ENCODE measurements at regions not wholly inside any gene's neighbourhood (a gene's known extent, or its start where the extent isn't known, plus 50 kb on each side); places are given as distances from the start of the nearest gene placed in this dataset.

DNA sequence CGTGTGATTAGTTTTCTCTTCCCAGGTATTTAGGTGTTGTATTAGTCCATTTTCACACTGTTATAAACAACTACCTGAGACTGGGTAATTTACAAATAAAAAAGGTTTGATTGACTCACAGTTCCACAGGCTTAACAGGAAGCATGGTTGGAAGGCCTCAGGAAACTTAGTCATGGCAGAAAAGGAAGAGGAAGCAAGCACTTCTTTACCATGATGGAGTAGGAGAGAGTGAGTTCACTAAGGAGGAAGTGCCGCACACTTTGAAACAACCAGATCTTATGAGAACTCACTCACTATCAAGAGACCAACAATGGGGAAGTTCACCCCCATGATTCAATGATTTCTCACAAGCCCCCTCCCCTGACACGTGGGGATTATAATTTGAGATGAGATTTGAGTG lies 1343.7 kb upstream of the GOT2 start:
- no peak for TF ChIP-seq GATA3 (IDR thresholded peaks at IDR 0.05; ENCODE audit: low read depth, low read length)
- no peak for TF ChIP-seq GATA2 (IDR thresholded peaks at IDR 0.05; ENCODE audit: low read depth, low read length)

Measured in SH-SY5Y (cell line).